HepG2 (cell line): ENCODE measurements at regions not wholly inside any gene's neighbourhood (a gene's known extent, or its start where the extent isn't known, plus 50 kb on each side); places are given as distances from the start of the nearest gene placed in this dataset.

Experiments
- ATAC-seq: fragments of 200-7000 bp; cut with Tn5 transposase; 3 replicates; pipeline ENCODE4 v1.9.1; 2020; ENCODE audit warnings: mild to moderate bottlenecking, moderate library complexity
- BruUV-seq: library from RNA; stranded (reverse); fragments of 400-500 nt; replicated peaks from 2 replicates; lab custom pipeline; 2021; lab: Mats Ljungman, UMichigan
- CTCF ChIA-PET: fragments of 300-600 bp; formaldehyde crosslinking; extraction: SDS; loops from one replicate; lab custom pipeline; 2021; ENCODE audit warnings: low total read pairs, inconsistent platforms, low intra/inter-chr PET ratio; lab: Yijun Ruan, JAX
- POLR2A ChIA-PET: fragments of 350-600 bp; sonication (Branson Sonifier 250); formaldehyde crosslinking; loops from one replicate; lab custom pipeline; 2020; ENCODE audit warnings: antibody characterized with exemption, inconsistent platforms; lab: Yijun Ruan, JAX
- DNase-seq: peaks from one replicate; pipeline ENCODE4 v3.0.0-alpha.2; 2015; ENCODE audit warnings: low spot score
- FAIRE-seq: peaks from 3 replicates; lab custom pipeline; 2011; peaks lifted over from hg19 to GRCh38; lab: Jason Lieb, UNC
- H2AFZ ChIP-seq: one replicate; pipeline ENCODE4 v1.6.1; 2011; ENCODE audit warnings: low read length, inconsistent platforms
- H3K27ac ChIP-seq: fragments of 300-600 bp; 3 replicates; pipeline ENCODE4 v1.8.0; 2011; ENCODE audit warnings: mixed run types, mild to moderate bottlenecking, mixed read lengths, low read length, inconsistent platforms; ENCODE audit not compliant: insufficient read depth; ENCODE audit errors: extremely low read length
- H3K27me3 ChIP-seq, 2 experiments: fragments of 200-600 bp in 1 of 2; 2 replicates in 1 of 2; 3 replicates in 1 of 2; pipeline versions ENCODE4 v1.6.0 to v1.8.0; 2011; ENCODE audit warnings: low read length in 2 of 2, mild to moderate bottlenecking in 2 of 2, moderate library complexity in 2 of 2, inconsistent platforms in 1 of 2; ENCODE audit not compliant: insufficient read depth in 2 of 2, control insufficient read depth in 1 of 2
- H3K36me3 ChIP-seq, 2 experiments: fragments of 200-600 bp in 1 of 2; replicated peaks in 1 of 2; 2 replicates in 1 of 2; 3 replicates in 1 of 2; pipeline versions ENCODE4 v1.5.1 to v1.8.0; 2011; ENCODE audit warnings: low read length in 2 of 2, inconsistent platforms in 1 of 2; ENCODE audit not compliant: insufficient read depth in 2 of 2, control insufficient read depth in 1 of 2
- H3K4me1 ChIP-seq: 2 replicates; pipeline ENCODE4 v1.5.1; 2012; ENCODE audit warnings: low read length, inconsistent platforms; ENCODE audit not compliant: insufficient read depth
- H3K4me2 ChIP-seq: 2 replicates; pipeline ENCODE4 v1.6.0; 2011; ENCODE audit warnings: low read depth, low read length, inconsistent platforms
- H3K4me3 ChIP-seq, 3 experiments: fragments of 200-600 bp in 1 of 3; sonication (generic), shearing (Covaris generic) in 1 of 3; replicated peaks in 1 of 3; 2 replicates each; pipeline ENCODE4 v1.5.1; 2011 to 2016; ENCODE audit warnings: low read length in 3 of 3, inconsistent platforms in 2 of 3, low read depth in 2 of 3, mild to moderate bottlenecking in 2 of 3, control low read depth in 1 of 3, mixed read lengths in 1 of 3; ENCODE audit not compliant: insufficient read depth in 1 of 3
- H3K79me2 ChIP-seq: one replicate; pipeline ENCODE4 v1.6.1; 2011; ENCODE audit warnings: low read length, inconsistent platforms; ENCODE audit not compliant: insufficient read depth
- H3K9ac ChIP-seq: 2 replicates; pipeline ENCODE4 v1.6.0; 2011; ENCODE audit warnings: mild to moderate bottlenecking, low read depth, low read length, inconsistent platforms; ENCODE audit not compliant: insufficient read depth
- H3K9me3 ChIP-seq: 2 replicates; pipeline ENCODE4 v1.5.1; 2012; ENCODE audit warnings: mild to moderate bottlenecking, low read length
- H4K20me1 ChIP-seq: 2 replicates; pipeline ENCODE4 v1.6.0; 2011; ENCODE audit warnings: inconsistent platforms, mild to moderate bottlenecking, low read length, moderate library complexity; ENCODE audit not compliant: insufficient read depth
- ETV6 ChIP-seq: sonication (generic); formaldehyde crosslinking; conservative IDR thresholded peaks from 2 replicates; pipeline ENCODE4 v1.4.0; 2020; ENCODE audit warnings: missing genetic modification reagents
- FOXC1 ChIP-seq: sonication (generic); formaldehyde crosslinking; IDR thresholded peaks from 2 replicates; pipeline ENCODE4 v1.8.0; 2022; ENCODE audit warnings: mild to moderate bottlenecking, missing genetic modification reagents, borderline replicate concordance
- POLR2A ChIP-seq, 2 experiments: IDR thresholded peaks; 2 replicates each; pipeline ENCODE4 v1.6.1; 2011; ENCODE audit warnings: low read depth in 2 of 2, low read length in 2 of 2, mild to moderate bottlenecking in 1 of 2, moderate library complexity in 1 of 2; ENCODE audit not compliant: insufficient read depth in 1 of 2
- REL ChIP-seq: sonication (generic); formaldehyde crosslinking; conservative IDR thresholded peaks from 2 replicates; pipeline ENCODE4 v1.8.0; 2022; ENCODE audit warnings: mild to moderate bottlenecking, missing genetic modification reagents, moderate library complexity
- RFXANK ChIP-seq: IDR thresholded peaks from 2 replicates; pipeline ENCODE4 v1.6.1; 2016
- ZNF121 ChIP-seq: sonication (generic); formaldehyde crosslinking; IDR thresholded peaks from 2 replicates; pipeline ENCODE4 v1.5.0; 2020; ENCODE audit warnings: mild to moderate bottlenecking, missing genetic modification reagents
- ZNF282 ChIP-seq: fragments of 450-650 bp; IDR thresholded peaks from 2 replicates; pipeline ENCODE4 v1.6.1; 2018; ENCODE audit not compliant: partially characterized antibody
- ZNF674 ChIP-seq: sonication (generic); formaldehyde crosslinking; IDR thresholded peaks from 2 replicates; pipeline ENCODE4 v1.5.0; 2020; ENCODE audit warnings: low read depth, mild to moderate bottlenecking, missing genetic modification reagents
- WGBS: methylation state at CpG from one replicate; pipeline ENCODE4 v1.1.6; 2017; ENCODE audit warnings: low lambda C conversion rate; 5-methylcytosine and 5-hydroxymethylcytosine counted together
- in situ Hi-C: cut with HindIII; loops from 2 replicates; pipeline ENCODE4 v1.10.0; 2017; ENCODE audit warnings: low pct_unique_long_range_greater_than_20kb; ENCODE audit not compliant: extremely low pct_ligation_motif_present
- intact Hi-C: fragments of 100-400 bp; cut with micrococcal nuclease; formaldehyde crosslinking; loops from one replicate; pipeline ENCODE4 v1.10.0; 2022; ENCODE audit not compliant: unreplicated experiment
- TF ChIP-seq, protein P1 (sequence below): sonication (generic); formaldehyde crosslinking; IDR thresholded peaks from 2 replicates; pipeline ENCODE4 v1.9.0; 2022; ENCODE audit warnings: low read depth, missing genetic modification reagents
- TF ChIP-seq, protein P2 (sequence below): sonication (generic); formaldehyde crosslinking; IDR thresholded peaks from 2 replicates; pipeline ENCODE4 v1.4.0; 2020; ENCODE audit warnings: missing genetic modification reagents, borderline replicate concordance

DNA sequence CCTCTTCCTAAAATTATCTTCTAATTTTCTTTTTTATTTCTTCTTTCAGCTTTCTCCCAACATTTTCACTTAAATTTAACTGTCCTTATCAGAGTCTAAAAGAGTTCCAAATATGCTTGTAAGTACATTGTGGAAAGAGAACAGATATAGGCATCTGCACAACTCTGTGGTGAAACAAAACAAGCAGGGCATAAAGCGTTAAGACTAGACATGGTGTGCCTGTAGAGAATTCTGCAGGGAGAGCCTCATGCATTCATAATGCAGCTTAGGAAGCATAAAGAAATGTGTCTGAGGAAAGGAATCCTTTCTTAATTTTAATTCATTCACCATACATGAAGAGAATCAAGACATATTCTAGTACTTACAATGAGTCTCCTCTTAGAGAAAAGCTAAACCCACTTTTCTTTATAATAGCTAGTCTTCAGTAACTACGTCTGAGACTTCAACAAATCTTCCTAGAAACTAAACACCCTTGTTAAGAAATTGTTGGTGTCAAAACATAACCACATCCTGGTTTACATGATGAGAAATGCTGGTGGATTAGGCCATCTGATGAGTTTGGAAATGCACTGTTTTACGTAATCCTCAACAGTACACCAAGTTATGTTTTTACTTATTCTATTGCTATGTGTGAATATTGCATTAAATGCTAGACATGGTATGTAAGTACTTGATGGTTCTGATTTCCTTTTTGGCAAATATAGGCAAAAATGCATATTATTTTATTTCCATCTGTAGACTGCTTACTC, 307.8 kb upstream of the GIMD1 start:
- POLR2A ChIA-PET: no interaction called here

DNA sequence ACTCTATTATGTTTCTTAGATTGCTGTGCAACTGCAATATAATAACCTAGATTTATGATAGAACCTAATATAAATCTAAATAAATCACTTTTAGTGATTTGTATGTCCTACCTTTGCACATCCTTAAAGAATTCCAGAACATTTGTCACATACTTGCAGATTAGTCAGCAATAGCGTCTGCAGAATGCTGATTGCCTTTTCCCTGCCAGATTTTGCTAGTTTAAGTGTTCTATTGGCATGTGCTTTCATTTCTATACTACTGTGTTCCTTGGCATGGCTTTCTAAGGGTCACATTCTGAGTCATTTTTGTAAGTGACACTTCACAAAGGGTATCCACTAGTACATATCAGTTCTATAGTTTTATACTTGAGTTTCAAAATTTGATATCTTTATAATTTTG, 303.1 kb upstream of the GIMD1 start:
- FAIRE-seq: no peak

More for the DNA sequence above, 307.8 kb upstream of the GIMD1 start:
- FAIRE-seq (no peak), ATAC-seq (no peak), DNase-seq (no peak)
- no peaks in the 10 kb centered on the region for H3K79me2 ChIP-seq
- H3K9ac ChIP-seq: no peak overlapping the region
- H3K9me3 ChIP-seq: no peaks in the 10 kb centered on the region
- no peak for TF ChIP-seq REL
- no peak for TF ChIP-seq RFXANK (CRISPR knock-in tag)
- no peak for TF ChIP-seq ETV6 (CRISPR knock-in tag)
- TF ChIP-seq, protein P1, sequence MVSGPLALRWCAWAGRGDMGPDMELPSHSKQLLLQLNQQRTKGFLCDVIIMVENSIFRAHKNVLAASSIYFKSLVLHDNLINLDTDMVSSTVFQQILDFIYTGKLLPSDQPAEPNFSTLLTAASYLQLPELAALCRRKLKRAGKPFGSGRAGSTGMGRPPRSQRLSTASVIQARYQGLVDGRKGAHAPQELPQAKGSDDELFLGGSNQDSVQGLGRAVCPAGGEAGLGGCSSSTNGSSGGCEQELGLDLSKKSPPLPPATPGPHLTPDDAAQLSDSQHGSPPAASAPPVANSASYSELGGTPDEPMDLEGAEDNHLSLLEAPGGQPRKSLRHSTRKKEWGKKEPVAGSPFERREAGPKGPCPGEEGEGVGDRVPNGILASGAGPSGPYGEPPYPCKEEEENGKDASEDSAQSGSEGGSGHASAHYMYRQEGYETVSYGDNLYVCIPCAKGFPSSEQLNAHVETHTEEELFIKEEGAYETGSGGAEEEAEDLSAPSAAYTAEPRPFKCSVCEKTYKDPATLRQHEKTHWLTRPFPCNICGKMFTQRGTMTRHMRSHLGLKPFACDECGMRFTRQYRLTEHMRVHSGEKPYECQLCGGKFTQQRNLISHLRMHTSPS: no peak
- no peak for TF ChIP-seq ZNF282
- no peak overlapping the region for H3K4me2 ChIP-seq
- WGBS: 50% methylated on average over 3 of the region's 3 CpGs
- no peak overlapping the region for H2AFZ ChIP-seq
- H3K27me3 ChIP-seq: no peaks in the 10 kb centered on the region
- H4K20me1 ChIP-seq: no peaks in the 10 kb centered on the region
- no peaks in the 10 kb centered on the region for H3K4me1 ChIP-seq
- H3K4me3 ChIP-seq: no peak overlapping the region
- no peak overlapping the region for H3K27ac ChIP-seq
- intact Hi-C loops: no loop called here
- BruUV-seq: no TSS peak
- CTCF ChIA-PET: no interaction called here
- no peaks in the 10 kb centered on the region for H3K36me3 ChIP-seq
- in situ Hi-C loops: no loop called here

More for the DNA sequence above, 303.1 kb upstream of the GIMD1 start:
- Histone ChIP-seq H2AFZ (no peak overlapping the region), H3K36me3 (no peaks in the 10 kb centered on the region), H3K4me2 (no peak overlapping the region), H4K20me1 (no peaks in the 10 kb centered on the region), H3K27me3 (no peaks in the 10 kb centered on the region), H3K4me3 (no peak overlapping the region), H3K9ac (no peak overlapping the region), H3K9me3 (no peaks in the 10 kb centered on the region), H3K79me2 (no peaks in the 10 kb centered on the region), H3K4me1 (no peaks in the 10 kb centered on the region), H3K27ac (no peak overlapping the region)
- ChIA-PET POLR2A (no interaction called here), CTCF (no interaction called here)
- BruUV-seq: no TSS peak
- in situ Hi-C loops (no loop called here), intact Hi-C loops (no loop called here)
- WGBS: 0% methylated on average over 1 of the region's 1 CpG
- ATAC-seq (no peak), DNase-seq (no peak)
- TF ChIP-seq, protein P2, sequence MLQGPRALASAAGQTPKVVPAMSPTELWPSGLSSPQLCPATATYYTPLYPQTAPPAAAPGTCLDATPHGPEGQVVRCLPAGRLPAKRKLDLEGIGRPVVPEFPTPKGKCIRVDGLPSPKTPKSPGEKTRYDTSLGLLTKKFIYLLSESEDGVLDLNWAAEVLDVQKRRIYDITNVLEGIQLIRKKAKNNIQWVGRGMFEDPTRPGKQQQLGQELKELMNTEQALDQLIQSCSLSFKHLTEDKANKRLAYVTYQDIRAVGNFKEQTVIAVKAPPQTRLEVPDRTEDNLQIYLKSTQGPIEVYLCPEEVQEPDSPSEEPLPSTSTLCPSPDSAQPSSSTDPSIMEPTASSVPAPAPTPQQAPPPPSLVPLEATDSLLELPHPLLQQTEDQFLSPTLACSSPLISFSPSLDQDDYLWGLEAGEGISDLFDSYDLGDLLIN (CRISPR knock-in tag): no peak
- TF ChIP-seq ZNF121 (CRISPR knock-in tag) (no peak), POLR2A (IDR thresholded peaks at IDR 0.05; ENCODE audit: insufficient read depth in 1 of 2, low read depth in 2 of 2, low read length in 2 of 2) (no peak), FOXC1 (CRISPR knock-in tag) (no peak), ZNF674 (CRISPR knock-in tag) (no peak)
